CD4-positive, alpha-beta T cell (primary cell): ENCODE measurements at regions not wholly inside any gene's neighbourhood (a gene's known extent, or its start where the extent isn't known, plus 50 kb on each side); places are given as distances from the start of the nearest gene placed in this dataset.

Experiments used
- ATAC-seq: fragments of 200-7000 bp; cut with Tn5 transposase; one replicate; pipeline ENCODE4 v1.10.0; 2022; ENCODE audit warnings: mild to moderate bottlenecking; ENCODE audit not compliant: poor library complexity
- CTCF ChIA-PET: fragments of 350-600 bp; sonication (Branson Sonifier 250); formaldehyde crosslinking; loops from one replicate; lab custom pipeline; 2021; ENCODE audit warnings: antibody characterized with exemption, inconsistent platforms; lab: Charles Lee
- POLR2A ChIA-PET: fragments of 350-600 bp; sonication (Branson Sonifier 250); formaldehyde crosslinking; loops from one replicate; lab custom pipeline; 2021; ENCODE audit warnings: antibody characterized with exemption, inconsistent platforms; lab: Charles Lee
- DNase-seq, 14 experiments: peaks; one replicate each; pipeline ENCODE4 v3.0.0-alpha.2; 2013 to 2020; ENCODE audit warnings: mixed read lengths in 2 of 14
- H3K27ac ChIP-seq, 2 donors: one replicate each; pipeline versions ENCODE4 v1.5.1 to v1.7.0; 2013; ENCODE audit warnings: low read length in 2 of 2, low read depth in 1 of 2, mild to moderate bottlenecking in 1 of 2
- H3K27me3 ChIP-seq, 2 experiments: 1 replicate in 1 of 2; 2 replicates in 1 of 2; pipeline versions ENCODE4 v1.6.1 to v1.7.0; 2013; ENCODE audit warnings: low read length in 2 of 2, control low read depth in 1 of 2, mild to moderate bottlenecking in 1 of 2, moderate library complexity in 1 of 2; ENCODE audit not compliant: insufficient read depth in 2 of 2, control insufficient read depth in 1 of 2
- H3K36me3 ChIP-seq: one replicate; pipeline ENCODE4 v1.6.1; 2013; ENCODE audit warnings: low read length, control low read depth; ENCODE audit not compliant: insufficient read depth
- H3K4me1 ChIP-seq: one replicate; pipeline ENCODE4 v1.6.1; 2013; ENCODE audit warnings: low read length, control low read depth; ENCODE audit not compliant: insufficient read depth
- H3K4me3 ChIP-seq: one replicate; pipeline ENCODE4 v1.5.1; 2013; ENCODE audit warnings: mild to moderate bottlenecking, low read length, moderate library complexity
- H3K9me3 ChIP-seq, 2 experiments: 1 replicate in 1 of 2; 2 replicates in 1 of 2; pipeline versions ENCODE4 v1.6.1 to v1.7.0; 2013; ENCODE audit warnings: low read length in 2 of 2, mild to moderate bottlenecking in 2 of 2, control low read depth in 1 of 2, moderate library complexity in 1 of 2; ENCODE audit not compliant: control insufficient read depth in 1 of 2, insufficient read depth in 1 of 2
- H3K27ac Mint-ChIP-seq: one replicate; pipeline ENCODE4 v1.8.0; 2020; ENCODE audit warnings: mixed read lengths
- H3K27me3 Mint-ChIP-seq: one replicate; pipeline ENCODE4 v1.8.0; 2021; ENCODE audit warnings: mixed read lengths
- H3K36me3 Mint-ChIP-seq: one replicate; pipeline ENCODE4 v1.8.0; 2021; ENCODE audit warnings: low read depth, mixed read lengths
- H3K4me1 Mint-ChIP-seq: one replicate; pipeline ENCODE4 v1.8.0; 2021; ENCODE audit warnings: low read depth, mixed read lengths
- H3K4me3 Mint-ChIP-seq: one replicate; pipeline ENCODE4 v1.8.0; 2020; ENCODE audit warnings: mild to moderate bottlenecking, mixed read lengths
- H3K9me3 Mint-ChIP-seq: one replicate; pipeline ENCODE4 v1.8.0; 2020; ENCODE audit warnings: mixed read lengths
- intact Hi-C, 2 experiments: fragments of 100-400 bp; cut with DNase I in 1 of 2; cut with micrococcal nuclease in 1 of 2; formaldehyde crosslinking; loops; one replicate each; pipeline versions ENCODE4 v1.15.1 to v1.9.0; 2023 to 2025; cut with DNase I, micrococcal nuclease
- TF ChIP-seq, protein P1 (sequence below): fragments of 200-600 bp; IDR thresholded peaks from one replicate; pipeline ENCODE4 v1.8.0; 2022; ENCODE audit warnings: antibody characterized with exemption, mild to moderate bottlenecking

DNA sequence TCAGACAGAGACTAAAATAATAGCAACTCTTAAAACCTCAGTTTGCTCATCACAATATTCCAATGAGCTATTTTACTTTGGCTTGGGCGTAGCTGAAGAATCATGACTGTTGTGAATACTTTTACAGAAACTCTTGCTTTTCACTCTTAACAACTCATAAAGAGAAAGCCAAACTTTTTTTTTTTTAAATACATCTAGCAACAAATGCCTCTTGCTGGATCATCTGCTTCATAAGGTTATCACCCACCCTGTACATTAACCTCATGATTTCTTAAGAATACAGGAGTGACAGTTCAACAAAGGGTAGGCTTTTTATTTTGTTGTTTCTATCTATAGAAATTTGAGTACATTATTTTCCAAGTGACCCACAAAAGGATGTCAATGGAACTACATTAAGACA is 307.4 kb upstream of the DDHD1 start:
- no peaks in the 10 kb centered on the region for H3K9me3 Mint-ChIP-seq
- H3K4me3 Mint-ChIP-seq: no peak overlapping the region
- intact Hi-C loops: no loop called here
- POLR2A ChIA-PET: interaction anchor here (0.7 kb wide), 1 partner anchor 1953 kb away, joined by 3 read pairs; no protein-coding TSS in a partner anchor
- DNase-seq (no peak), ATAC-seq (no peak)
- no peaks in the 10 kb centered on the region for H3K36me3 Mint-ChIP-seq
- no peaks in the 10 kb centered on the region for H3K27me3 Mint-ChIP-seq
- CTCF ChIA-PET: no interaction called here
- H3K27me3 ChIP-seq: no peaks in the 10 kb centered on the region
- no peaks in the 10 kb centered on the region for H3K36me3 ChIP-seq
- no peak overlapping the region for H3K27ac Mint-ChIP-seq
- H3K9me3 ChIP-seq: no peaks in the 10 kb centered on the region
- TF ChIP-seq, protein P1, sequence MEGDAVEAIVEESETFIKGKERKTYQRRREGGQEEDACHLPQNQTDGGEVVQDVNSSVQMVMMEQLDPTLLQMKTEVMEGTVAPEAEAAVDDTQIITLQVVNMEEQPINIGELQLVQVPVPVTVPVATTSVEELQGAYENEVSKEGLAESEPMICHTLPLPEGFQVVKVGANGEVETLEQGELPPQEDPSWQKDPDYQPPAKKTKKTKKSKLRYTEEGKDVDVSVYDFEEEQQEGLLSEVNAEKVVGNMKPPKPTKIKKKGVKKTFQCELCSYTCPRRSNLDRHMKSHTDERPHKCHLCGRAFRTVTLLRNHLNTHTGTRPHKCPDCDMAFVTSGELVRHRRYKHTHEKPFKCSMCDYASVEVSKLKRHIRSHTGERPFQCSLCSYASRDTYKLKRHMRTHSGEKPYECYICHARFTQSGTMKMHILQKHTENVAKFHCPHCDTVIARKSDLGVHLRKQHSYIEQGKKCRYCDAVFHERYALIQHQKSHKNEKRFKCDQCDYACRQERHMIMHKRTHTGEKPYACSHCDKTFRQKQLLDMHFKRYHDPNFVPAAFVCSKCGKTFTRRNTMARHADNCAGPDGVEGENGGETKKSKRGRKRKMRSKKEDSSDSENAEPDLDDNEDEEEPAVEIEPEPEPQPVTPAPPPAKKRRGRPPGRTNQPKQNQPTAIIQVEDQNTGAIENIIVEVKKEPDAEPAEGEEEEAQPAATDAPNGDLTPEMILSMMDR: no peak
- H3K4me1 ChIP-seq: no peaks in the 10 kb centered on the region
- no peak overlapping the region for H3K4me3 ChIP-seq
- H3K4me1 Mint-ChIP-seq: no peaks in the 10 kb centered on the region
- H3K27ac ChIP-seq: no peak overlapping the region

DNA sequence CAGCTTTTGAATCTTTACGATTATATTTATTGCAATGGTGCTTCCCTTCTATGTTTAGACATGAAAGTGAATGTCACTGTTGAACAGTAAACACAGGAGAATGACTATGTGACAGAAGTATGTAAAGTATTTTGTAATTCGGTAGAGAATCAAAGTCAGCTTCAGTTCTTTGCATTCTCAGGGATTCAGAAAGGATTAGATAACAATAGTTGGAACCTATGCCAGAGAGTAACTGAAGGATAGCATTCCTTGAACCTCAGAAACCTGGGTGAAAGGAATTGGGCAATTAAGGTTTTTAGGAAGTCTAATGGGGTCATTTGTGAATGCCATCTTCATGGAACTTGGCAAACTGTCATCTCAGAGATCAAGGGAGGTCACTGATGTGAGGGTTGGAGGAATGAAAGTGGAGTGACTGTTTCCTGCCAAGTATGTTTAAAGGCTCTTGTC is 305.3 kb upstream of the DDHD1 start:
- Mint-ChIP-seq H3K9me3 (no peaks in the 10 kb centered on the region), H3K36me3 (no peaks in the 10 kb centered on the region), H3K27ac (no peak overlapping the region), H3K4me1 (no peaks in the 10 kb centered on the region), H3K4me3 (no peak overlapping the region), H3K27me3 (no peaks in the 10 kb centered on the region)
- no peaks in the 10 kb centered on the region for H3K27me3 ChIP-seq
- no peaks in the 10 kb centered on the region for H3K4me1 ChIP-seq
- ChIA-PET POLR2A (no interaction called here), CTCF (no interaction called here)
- H3K9me3 ChIP-seq: no peaks in the 10 kb centered on the region
- no peak for DNase-seq
- intact Hi-C loops: no loop called here
- ATAC-seq: no peak
- H3K4me3 ChIP-seq: no peak overlapping the region
- TF ChIP-seq, protein P1: no peak
- H3K36me3 ChIP-seq: no peaks in the 10 kb centered on the region
- no peak overlapping the region for H3K27ac ChIP-seq

DNA sequence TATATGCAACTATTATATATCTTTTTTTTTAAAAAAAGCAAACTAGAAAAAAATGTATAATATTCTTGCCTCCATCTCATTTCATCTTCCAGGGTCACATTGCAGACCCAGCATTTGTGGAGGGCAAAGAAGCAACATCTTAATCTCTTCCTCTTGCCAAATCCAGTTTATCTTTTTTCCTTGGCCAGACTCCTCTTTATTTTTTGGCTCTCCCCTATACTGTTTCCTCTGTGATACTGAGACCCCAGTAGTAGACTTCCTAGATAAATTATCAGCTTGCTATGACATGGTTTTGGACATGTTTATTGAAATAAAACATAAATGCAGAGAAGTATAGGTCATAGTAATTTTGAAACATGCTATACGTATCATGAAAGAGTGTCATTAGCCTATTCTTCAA is 303.8 kb upstream of the DDHD1 start:
- ChIA-PET POLR2A (no interaction called here), CTCF (no interaction called here)
- H3K4me1 ChIP-seq: no peaks in the 10 kb centered on the region
- no peaks in the 10 kb centered on the region for H3K9me3 ChIP-seq
- no peaks in the 10 kb centered on the region for H3K9me3 Mint-ChIP-seq
- H3K27me3 ChIP-seq: no peaks in the 10 kb centered on the region
- no peak overlapping the region for H3K27ac Mint-ChIP-seq
- no peak overlapping the region for H3K4me3 ChIP-seq
- no peak overlapping the region for H3K4me3 Mint-ChIP-seq
- no peak for ATAC-seq
- intact Hi-C loops: no loop called here
- H3K27me3 Mint-ChIP-seq: no peaks in the 10 kb centered on the region
- H3K36me3 Mint-ChIP-seq: no peaks in the 10 kb centered on the region
- TF ChIP-seq, protein P1: no peak
- no peak for DNase-seq
- H3K27ac ChIP-seq: no peak overlapping the region
- H3K36me3 ChIP-seq: no peaks in the 10 kb centered on the region
- H3K4me1 Mint-ChIP-seq: no peaks in the 10 kb centered on the region
